HepG2 (cell line): ENCODE measurements at regions not wholly inside any gene's neighbourhood (a gene's known extent, or its start where the extent isn't known, plus 50 kb on each side); places are given as distances from the start of the nearest gene placed in this dataset.

Source experiments
- ASH2L ChIP-seq: fragments of 300-600, 200-600 bp; sonication (generic); IDR thresholded peaks from 2 replicates; pipeline ENCODE4 v1.7.0; 2017; ENCODE audit warnings: low read depth, mild to moderate bottlenecking, moderate library complexity, mixed read lengths, low read length; ENCODE audit not compliant: insufficient read length
- E2F1 ChIP-seq: sonication (generic); formaldehyde crosslinking; IDR thresholded peaks from 2 replicates; pipeline ENCODE4 v1.5.0; 2020; ENCODE audit warnings: missing genetic modification reagents
- EZH2 ChIP-seq: conservative IDR thresholded peaks from 2 replicates; pipeline ENCODE4 v1.6.1; 2012; ENCODE audit warnings: mild to moderate bottlenecking, low read depth, low read length, moderate library complexity
- HBP1 ChIP-seq: IDR thresholded peaks from 2 replicates; pipeline ENCODE4 v1.6.1; 2016; ENCODE audit warnings: low read depth, control low read depth
- HOXA9 ChIP-seq: sonication (generic); formaldehyde crosslinking; IDR thresholded peaks from 2 replicates; pipeline ENCODE4 v1.8.1; 2022; ENCODE audit warnings: missing genetic modification reagents, mild to moderate bottlenecking, moderate library complexity, borderline replicate concordance
- MXD1 ChIP-seq: sonication (generic); formaldehyde crosslinking; IDR thresholded peaks from 2 replicates; pipeline ENCODE4 v1.4.0; 2020; ENCODE audit warnings: mild to moderate bottlenecking, missing genetic modification reagents
- NR3C1 ChIP-seq: sonication (generic); formaldehyde crosslinking; IDR thresholded peaks from 2 replicates; pipeline ENCODE4 v1.4.0; 2020; ENCODE audit warnings: missing genetic modification reagents
- ZNF138 ChIP-seq: sonication (generic); formaldehyde crosslinking; IDR thresholded peaks from 2 replicates; pipeline ENCODE4 v1.5.0; 2020; ENCODE audit warnings: mild to moderate bottlenecking, low read depth, missing genetic modification reagents
- ZNF790 ChIP-seq: sonication (generic); formaldehyde crosslinking; IDR thresholded peaks from 2 replicates; pipeline ENCODE4 v1.8.0; 2022; ENCODE audit warnings: missing genetic modification reagents, mild to moderate bottlenecking, borderline replicate concordance

- TF ChIP-seq HOXA9 (CRISPR knock-in tag) = no peak
- no peak for TF ChIP-seq E2F1 (CRISPR knock-in tag)
- TF ChIP-seq NR3C1 (CRISPR knock-in tag) = no peak
- no peak for TF ChIP-seq MXD1 (CRISPR knock-in tag)
- no peak for TF ChIP-seq HBP1 (CRISPR knock-in tag)
- TF ChIP-seq EZH2 = no peak
- TF ChIP-seq ZNF790 (CRISPR knock-in tag) = no peak
- no peak for TF ChIP-seq ASH2L
- TF ChIP-seq ZNF138 (CRISPR knock-in tag) = no peak
These were observed 587.5 kb upstream of the DSEL start for GRCh38 chr18:68104036-68104435.
